Endothelial cell of umbilical vein (primary cell): ENCODE measurements at regions not wholly inside any gene's neighbourhood (a gene's known extent, or its start where the extent isn't known, plus 50 kb on each side); places are given as distances from the start of the nearest gene placed in this dataset.

ENCODE experiments used
- EZH2 ChIP-seq: IDR thresholded peaks from 2 replicates; pipeline ENCODE4 v1.6.1; 2012; ENCODE audit warnings: borderline replicate concordance, low read depth, mild to moderate bottlenecking, moderate library complexity, low read length, inconsistent platforms; ENCODE audit not compliant: severe bottlenecking
- FOS ChIP-seq: IDR thresholded peaks from 2 replicates; pipeline ENCODE4 v1.6.1; 2011; ENCODE audit warnings: mild to moderate bottlenecking, low read length, moderate library complexity, borderline replicate concordance; ENCODE audit not compliant: insufficient read depth
- GATA2 ChIP-seq: IDR thresholded peaks from 2 replicates; pipeline ENCODE4 v1.7.0; 2011; ENCODE audit warnings: low read depth, mild to moderate bottlenecking, moderate library complexity, mixed read lengths, low read length; ENCODE audit not compliant: insufficient read length, insufficient read depth
- JUN ChIP-seq: IDR thresholded peaks from 2 replicates; pipeline ENCODE4 v1.6.1; 2011; ENCODE audit warnings: borderline replicate concordance, low read depth; ENCODE audit not compliant: insufficient read length, insufficient read depth
- MAX ChIP-seq: IDR thresholded peaks from 2 replicates; pipeline ENCODE4 v1.6.1; 2011; ENCODE audit not compliant: insufficient read depth, insufficient read length
- MYC ChIP-seq: IDR thresholded peaks from one replicate; pipeline ENCODE4 v1.6.1; 2011; ENCODE audit warnings: mild to moderate bottlenecking, low read depth, low read length
- POLR2A ChIP-seq: IDR thresholded peaks from 2 replicates; pipeline ENCODE4 v1.6.1; 2012; ENCODE audit warnings: low read depth, mild to moderate bottlenecking, control low read depth, low read length
- POLR2AphosphoS5 ChIP-seq: IDR thresholded peaks from 2 replicates; pipeline ENCODE4 v1.6.1; 2012; ENCODE audit warnings: low read depth, mild to moderate bottlenecking, control low read depth, low read length, moderate library complexity; ENCODE audit not compliant: insufficient read depth
- TF ChIP-seq, protein P1 (sequence below), 2 donors: IDR thresholded peaks; 1 replicate in 1 of 2; 2 replicates in 1 of 2; pipeline ENCODE4 v1.5.1; 2011; ENCODE audit warnings: low read length in 2 of 2, mild to moderate bottlenecking in 2 of 2, moderate library complexity in 2 of 2, control low read depth in 1 of 2, inconsistent platforms in 1 of 2, low read depth in 1 of 2; ENCODE audit not compliant: insufficient read depth in 1 of 2; ENCODE audit errors: extremely low read depth in 1 of 2

- TF ChIP-seq POLR2AphosphoS5 (no peak), MAX (no peak), POLR2A (no peak), EZH2 (no peak), FOS (no peak), JUN (no peak), MYC (no peak), GATA2 (no peak)
- TF ChIP-seq, protein P1, sequence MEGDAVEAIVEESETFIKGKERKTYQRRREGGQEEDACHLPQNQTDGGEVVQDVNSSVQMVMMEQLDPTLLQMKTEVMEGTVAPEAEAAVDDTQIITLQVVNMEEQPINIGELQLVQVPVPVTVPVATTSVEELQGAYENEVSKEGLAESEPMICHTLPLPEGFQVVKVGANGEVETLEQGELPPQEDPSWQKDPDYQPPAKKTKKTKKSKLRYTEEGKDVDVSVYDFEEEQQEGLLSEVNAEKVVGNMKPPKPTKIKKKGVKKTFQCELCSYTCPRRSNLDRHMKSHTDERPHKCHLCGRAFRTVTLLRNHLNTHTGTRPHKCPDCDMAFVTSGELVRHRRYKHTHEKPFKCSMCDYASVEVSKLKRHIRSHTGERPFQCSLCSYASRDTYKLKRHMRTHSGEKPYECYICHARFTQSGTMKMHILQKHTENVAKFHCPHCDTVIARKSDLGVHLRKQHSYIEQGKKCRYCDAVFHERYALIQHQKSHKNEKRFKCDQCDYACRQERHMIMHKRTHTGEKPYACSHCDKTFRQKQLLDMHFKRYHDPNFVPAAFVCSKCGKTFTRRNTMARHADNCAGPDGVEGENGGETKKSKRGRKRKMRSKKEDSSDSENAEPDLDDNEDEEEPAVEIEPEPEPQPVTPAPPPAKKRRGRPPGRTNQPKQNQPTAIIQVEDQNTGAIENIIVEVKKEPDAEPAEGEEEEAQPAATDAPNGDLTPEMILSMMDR (IDR thresholded peaks at IDR 0.05; ENCODE audit: extremely low read depth in 1 of 2, insufficient read depth in 1 of 2, low read depth in 1 of 2, low read length in 2 of 2): peak; percentile 67 to 78
These were observed 1335.0 kb downstream of the BRD1 start for GRCh38 chr22:48492366-48493320.
